Spleen (tissue), 7 donors: ENCODE measurements at regions not wholly inside any gene's neighbourhood (a gene's known extent, or its start where the extent isn't known, plus 50 kb on each side); places are given as distances from the start of the nearest gene placed in this dataset.

Experiments used
- CTCF ChIP-seq, 11 experiments: fragments of 200-600 bp in 7 of 11; fragments of 450-650 bp in 4 of 11; sonication (generic) in 4 of 11; IDR thresholded peaks in 8 of 11; conservative IDR thresholded peaks in 3 of 11; 1 replicate in 7 of 11; 2 replicates in 4 of 11; pipeline versions ENCODE4 v1.4.0 to v1.8.0; 2016 to 2021; ENCODE audit warnings: antibody characterized with exemption in 11 of 11, inconsistent platforms in 4 of 11, mild to moderate bottlenecking in 1 of 11
- POLR2A ChIP-seq, 3 donors: fragments of 450-650 bp; IDR thresholded peaks; one replicate each; pipeline ENCODE4 v1.5.1; 2017; ENCODE audit warnings: antibody characterized with exemption in 3 of 3, mild to moderate bottlenecking in 1 of 3
- donor health status: DM: no; HTN: no; CAD: no; lungs with moderate emphysema.
- donor health status: DM: no; HTN: no; CAD: no.
- donor health status: DM: no; HTN: no; CAD: no.

GRCh38 chr17:70523426-70523825, 354.1 kb downstream of the KCNJ2 start:
- TF ChIP-seq CTCF (IDR thresholded peaks at IDR 0.05 in 8 of 11, conservative IDR thresholded peaks at IDR 0.05 in 3 of 11) (no peak), POLR2A (IDR thresholded peaks at IDR 0.05) (no peak)
